SK-N-SH (cell line): ENCODE measurements at regions not wholly inside any gene's neighbourhood (a gene's known extent, or its start where the extent isn't known, plus 50 kb on each side); places are given as distances from the start of the nearest gene placed in this dataset.
"Not testable (repeated sequence)": the region's sequence is repeated elsewhere in the genome, so short reads cannot be mapped to it uniquely, and the experiment has no call there.

ENCODE experiments used
- CHD2 ChIP-seq: fragments of 150-350 bp; IDR thresholded peaks from 2 replicates; pipeline ENCODE4 v1.6.1; 2018; ENCODE audit warnings: low read length; ENCODE audit not compliant: partially characterized antibody
- ELF1 ChIP-seq: IDR thresholded peaks from 2 replicates; pipeline ENCODE4 v1.4.0; 2012
- EP300 ChIP-seq, 2 experiments: IDR thresholded peaks; 2 replicates each; pipeline versions ENCODE4 v1.4.0 to v1.6.1; 2012; ENCODE audit warnings: borderline replicate concordance in 1 of 2, low read depth in 1 of 2, low read length in 1 of 2
- EZH2phosphoT487 ChIP-seq: fragments of 200-600 bp; sonication (generic); IDR thresholded peaks from 2 replicates; pipeline ENCODE4 v1.6.1; 2017; ENCODE audit warnings: low read depth, mixed run types, mild to moderate bottlenecking, antibody characterized with exemption, moderate library complexity, borderline replicate concordance
- MXI1 ChIP-seq: IDR thresholded peaks from 2 replicates; pipeline ENCODE4 v1.6.1; 2012; ENCODE audit warnings: mild to moderate bottlenecking, low read depth, low read length, improper control_type of control experiment
- RCOR1 ChIP-seq: fragments of 150-350 bp; IDR thresholded peaks from 2 replicates; pipeline ENCODE4 v1.6.1; 2017; ENCODE audit warnings: antibody characterized with exemption, low read length
- SIN3A ChIP-seq: IDR thresholded peaks from 2 replicates; pipeline ENCODE4 v1.6.1; 2012; ENCODE audit warnings: low read depth, mild to moderate bottlenecking, low read length, moderate library complexity, borderline replicate concordance
- SMC3 ChIP-seq: IDR thresholded peaks from 2 replicates; pipeline ENCODE4 v1.6.1; 2012; ENCODE audit warnings: low read depth, low read length, improper control_type of control experiment
- TAF1 ChIP-seq: IDR thresholded peaks from 2 replicates; pipeline ENCODE4 v1.6.1; 2012; ENCODE audit warnings: low read depth, mild to moderate bottlenecking, low read length, moderate library complexity, borderline replicate concordance
- YY1 ChIP-seq: IDR thresholded peaks from 2 replicates; pipeline ENCODE4 v1.4.0; 2012; ENCODE audit warnings: low read depth, mild to moderate bottlenecking
- TF ChIP-seq, protein P1 (sequence below): IDR thresholded peaks from 2 replicates; pipeline ENCODE4 v1.4.0; 2012; ENCODE audit warnings: low read depth
- TF ChIP-seq, protein P2 (sequence below): fragments of 200-600 bp; sonication (generic); IDR thresholded peaks from 2 replicates; pipeline ENCODE4 v1.6.1; 2017; ENCODE audit warnings: antibody characterized with exemption, mild to moderate bottlenecking, moderate library complexity

GRCh38 chr15:22201993-22202659 is 121.8 kb downstream of the OR4M2 start:
- not testable (repeated sequence) for TF ChIP-seq YY1; CHD2; EZH2phosphoT487; RCOR1; SIN3A; SMC3; ELF1; MXI1; TAF1; EP300 (IDR thresholded peaks at IDR 0.05; ENCODE audit: borderline replicate concordance in 1 of 2, low read depth in 1 of 2, low read length in 1 of 2)
- TF ChIP-seq, protein P1, sequence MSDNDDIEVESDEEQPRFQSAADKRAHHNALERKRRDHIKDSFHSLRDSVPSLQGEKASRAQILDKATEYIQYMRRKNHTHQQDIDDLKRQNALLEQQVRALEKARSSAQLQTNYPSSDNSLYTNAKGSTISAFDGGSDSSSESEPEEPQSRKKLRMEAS: not testable (repeated sequence)
- TF ChIP-seq, protein P2, sequence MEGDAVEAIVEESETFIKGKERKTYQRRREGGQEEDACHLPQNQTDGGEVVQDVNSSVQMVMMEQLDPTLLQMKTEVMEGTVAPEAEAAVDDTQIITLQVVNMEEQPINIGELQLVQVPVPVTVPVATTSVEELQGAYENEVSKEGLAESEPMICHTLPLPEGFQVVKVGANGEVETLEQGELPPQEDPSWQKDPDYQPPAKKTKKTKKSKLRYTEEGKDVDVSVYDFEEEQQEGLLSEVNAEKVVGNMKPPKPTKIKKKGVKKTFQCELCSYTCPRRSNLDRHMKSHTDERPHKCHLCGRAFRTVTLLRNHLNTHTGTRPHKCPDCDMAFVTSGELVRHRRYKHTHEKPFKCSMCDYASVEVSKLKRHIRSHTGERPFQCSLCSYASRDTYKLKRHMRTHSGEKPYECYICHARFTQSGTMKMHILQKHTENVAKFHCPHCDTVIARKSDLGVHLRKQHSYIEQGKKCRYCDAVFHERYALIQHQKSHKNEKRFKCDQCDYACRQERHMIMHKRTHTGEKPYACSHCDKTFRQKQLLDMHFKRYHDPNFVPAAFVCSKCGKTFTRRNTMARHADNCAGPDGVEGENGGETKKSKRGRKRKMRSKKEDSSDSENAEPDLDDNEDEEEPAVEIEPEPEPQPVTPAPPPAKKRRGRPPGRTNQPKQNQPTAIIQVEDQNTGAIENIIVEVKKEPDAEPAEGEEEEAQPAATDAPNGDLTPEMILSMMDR: not testable (repeated sequence)
